SH-SY5Y (cell line): ENCODE measurements at regions not wholly inside any gene's neighbourhood (a gene's known extent, or its start where the extent isn't known, plus 50 kb on each side); places are given as distances from the start of the nearest gene placed in this dataset.

Experiments
- GATA2 ChIP-seq: IDR thresholded peaks from 2 replicates; pipeline ENCODE4 v1.6.1; 2011; ENCODE audit warnings: mild to moderate bottlenecking, low read depth, low read length
- GATA3 ChIP-seq: IDR thresholded peaks from 2 replicates; pipeline ENCODE4 v1.6.1; 2011; ENCODE audit warnings: low read depth, mild to moderate bottlenecking, low read length, moderate library complexity

- no peak for TF ChIP-seq GATA2
- no peak for TF ChIP-seq GATA3
These were observed 616.8 kb downstream of the LTN1 start for GRCh38 chr21:28375708-28376385.
